Kidney (tissue), 13 donors: ENCODE measurements at regions not wholly inside any gene's neighbourhood (a gene's known extent, or its start where the extent isn't known, plus 50 kb on each side); places are given as distances from the start of the nearest gene placed in this dataset.

Experiments used
- DNase-seq, 5 donors: peaks; one replicate each; pipeline ENCODE4 v3.0.0-alpha.2; 2013 to 2020
- FAIRE-seq: peaks from 2 replicates; lab custom pipeline; 2012; peaks lifted over from hg19 to GRCh38; lab: Jason Lieb, UNC
- H3K27ac ChIP-seq, 2 donors: one replicate each; pipeline ENCODE4 v1.7.0; 2013; ENCODE audit warnings: low read depth in 2 of 2, low read length in 2 of 2, inconsistent platforms in 1 of 2
- H3K27me3 ChIP-seq: one replicate; pipeline ENCODE4 v1.7.1; 2013; ENCODE audit warnings: low read length, inconsistent platforms; ENCODE audit not compliant: control insufficient read depth, insufficient read depth
- H3K36me3 ChIP-seq, 3 donors: one replicate each; pipeline versions ENCODE4 v1.7.0 to v1.7.1; 2013; ENCODE audit warnings: low read length in 3 of 3, control low read depth in 1 of 3, inconsistent platforms in 1 of 3; ENCODE audit not compliant: insufficient read depth in 3 of 3, control insufficient read depth in 2 of 3
- H3K4me1 ChIP-seq, 3 donors: one replicate each; pipeline versions ENCODE4 v1.7.0 to v1.7.1; 2013; ENCODE audit warnings: low read length in 3 of 3, inconsistent platforms in 1 of 3, low read depth in 1 of 3; ENCODE audit not compliant: control insufficient read depth in 2 of 3, insufficient read depth in 2 of 3
- H3K4me3 ChIP-seq, 3 donors: one replicate each; pipeline versions ENCODE4 v1.7.0 to v1.8.1; 2013; ENCODE audit warnings: low read length in 3 of 3, control low read depth in 1 of 3, inconsistent platforms in 1 of 3
- H3K9ac ChIP-seq, 3 donors: one replicate each; pipeline versions ENCODE4 v1.7.0 to v1.7.1; 2013; ENCODE audit warnings: low read length in 3 of 3, control low read depth in 1 of 3, inconsistent platforms in 1 of 3
- H3K9me3 ChIP-seq, 3 donors: one replicate each; pipeline versions ENCODE4 v1.7.0 to v1.7.1; 2013; ENCODE audit warnings: low read length in 3 of 3, control low read depth in 1 of 3, inconsistent platforms in 1 of 3; ENCODE audit not compliant: control insufficient read depth in 2 of 3, insufficient read depth in 1 of 3
- intact Hi-C: fragments of 100-400 bp; cut with DNase I; formaldehyde crosslinking; loops from one replicate; pipeline ENCODE4 v1.11.1; 2022
- TF ChIP-seq, protein P1 (sequence below): IDR thresholded peaks from 3 replicates; pipeline ENCODE4 v1.5.1; 2012; ENCODE audit warnings: mild to moderate bottlenecking, moderate library complexity, borderline replicate concordance; ENCODE audit not compliant: insufficient read depth; ENCODE audit errors: extremely low read depth
- donor health status: control.
- donor health status: control.
- donor health status: control.
- donor health status: control.
- donor health status: control.
- donor health status: DM: yes; HTN: yes; CAD: no.
- donor health status: Normal renal cell carcinoma (clear cell type).

DNA sequence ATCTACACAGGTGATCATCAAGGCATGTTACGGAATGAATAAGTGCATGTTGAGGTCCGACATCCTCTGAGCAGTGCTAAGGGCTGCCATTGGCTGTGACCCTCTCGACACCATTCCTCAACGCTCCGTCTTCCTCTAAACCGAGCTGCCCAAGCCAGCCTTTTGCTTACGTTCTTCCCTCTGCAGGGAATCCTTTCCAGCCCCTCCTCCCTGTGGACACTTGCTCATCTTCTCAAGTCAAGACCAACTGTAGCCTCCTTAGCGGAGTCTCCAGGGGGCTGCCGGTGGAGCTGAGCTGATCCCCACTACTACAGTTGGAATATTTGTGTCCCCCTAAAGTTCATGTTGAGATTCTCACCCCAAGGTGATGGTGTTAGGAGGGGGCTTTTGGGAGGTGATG is 781.0 kb downstream of the TBC1D22A start:
- TF ChIP-seq, protein P1, sequence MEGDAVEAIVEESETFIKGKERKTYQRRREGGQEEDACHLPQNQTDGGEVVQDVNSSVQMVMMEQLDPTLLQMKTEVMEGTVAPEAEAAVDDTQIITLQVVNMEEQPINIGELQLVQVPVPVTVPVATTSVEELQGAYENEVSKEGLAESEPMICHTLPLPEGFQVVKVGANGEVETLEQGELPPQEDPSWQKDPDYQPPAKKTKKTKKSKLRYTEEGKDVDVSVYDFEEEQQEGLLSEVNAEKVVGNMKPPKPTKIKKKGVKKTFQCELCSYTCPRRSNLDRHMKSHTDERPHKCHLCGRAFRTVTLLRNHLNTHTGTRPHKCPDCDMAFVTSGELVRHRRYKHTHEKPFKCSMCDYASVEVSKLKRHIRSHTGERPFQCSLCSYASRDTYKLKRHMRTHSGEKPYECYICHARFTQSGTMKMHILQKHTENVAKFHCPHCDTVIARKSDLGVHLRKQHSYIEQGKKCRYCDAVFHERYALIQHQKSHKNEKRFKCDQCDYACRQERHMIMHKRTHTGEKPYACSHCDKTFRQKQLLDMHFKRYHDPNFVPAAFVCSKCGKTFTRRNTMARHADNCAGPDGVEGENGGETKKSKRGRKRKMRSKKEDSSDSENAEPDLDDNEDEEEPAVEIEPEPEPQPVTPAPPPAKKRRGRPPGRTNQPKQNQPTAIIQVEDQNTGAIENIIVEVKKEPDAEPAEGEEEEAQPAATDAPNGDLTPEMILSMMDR = no peak
- intact Hi-C loops = no loop called here
- no peaks in the 10 kb centered on the region for H3K4me1 ChIP-seq

DNA sequence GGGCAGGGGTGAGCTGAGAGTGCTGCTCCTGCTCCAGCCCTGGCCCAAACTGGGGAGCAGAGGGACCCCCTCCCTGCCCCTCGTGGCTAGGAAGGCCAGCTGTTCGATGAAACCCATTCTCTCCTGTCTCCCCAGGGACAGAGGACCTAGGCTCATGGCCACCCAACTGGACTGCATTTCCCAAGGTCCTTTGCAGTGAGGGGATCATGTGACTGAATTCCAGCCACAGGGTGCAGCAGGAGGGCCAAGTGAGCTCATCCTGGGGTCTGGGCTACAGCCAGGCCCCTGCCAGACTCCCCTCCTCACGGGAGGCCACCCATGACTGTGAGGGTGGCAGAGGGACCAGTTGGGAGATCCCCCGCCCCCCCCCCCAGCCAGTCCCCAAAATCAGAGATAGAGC is 777.6 kb downstream of the TBC1D22A start:
- TF ChIP-seq, protein P1 = no peak
- H3K4me3 ChIP-seq = no peak overlapping the region
- no peak overlapping the region for H3K9ac ChIP-seq
- no peak overlapping the region for H3K27ac ChIP-seq
- peaks cover 0 to 1% (median 0%) of the 10 kb centered on the region in 3 donors for H3K4me1 ChIP-seq
- FAIRE-seq (no peak), DNase-seq (no peak)
- intact Hi-C loops = no loop called here
- H3K36me3 ChIP-seq = no peaks in the 10 kb centered on the region
- H3K27me3 ChIP-seq = no peaks in the 10 kb centered on the region
- peaks cover 0 to 4% (median 0%) of the 10 kb centered on the region in 3 donors for H3K9me3 ChIP-seq

More for the DNA sequence above, 781.0 kb downstream of the TBC1D22A start:
- Histone ChIP-seq H3K9me3 (no peaks in the 10 kb centered on the region), H3K27me3 (no peaks in the 10 kb centered on the region), H3K4me3 (no peak overlapping the region), H3K36me3 (no peaks in the 10 kb centered on the region), H3K9ac (no peak overlapping the region), H3K27ac (no peak overlapping the region)
- FAIRE-seq (no peak), DNase-seq (no peak)

DNA sequence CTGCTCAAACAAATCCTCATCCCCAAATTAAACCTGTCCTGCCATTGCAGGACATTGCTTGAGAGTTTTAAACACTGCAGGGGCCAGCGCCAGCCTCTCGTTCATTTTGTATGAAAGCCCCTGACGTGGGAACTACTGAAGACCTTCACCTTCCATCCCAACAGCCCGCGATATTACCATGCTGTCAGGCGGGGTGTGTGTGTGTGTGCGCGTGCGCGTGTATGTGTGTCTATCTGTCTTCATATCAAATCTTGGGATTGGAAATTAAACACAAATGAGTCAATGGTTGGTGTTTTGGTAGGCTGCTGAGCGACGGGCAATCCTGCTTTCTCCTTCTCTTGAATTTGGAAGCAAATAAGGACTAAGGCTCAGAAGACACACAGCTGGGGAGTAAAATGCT is 776.9 kb downstream of the TBC1D22A start:
- DNase-seq (no peak), FAIRE-seq (no peak)
- no peaks in the 10 kb centered on the region for H3K27me3 ChIP-seq
- intact Hi-C loops = no loop called here
- no peaks in the 10 kb centered on the region for H3K36me3 ChIP-seq
- H3K9ac ChIP-seq = no peak overlapping the region
- peaks cover 0 to 4% (median 0%) of the 10 kb centered on the region in 3 donors for H3K9me3 ChIP-seq
- TF ChIP-seq, protein P1 = no peak
- no peak overlapping the region for H3K27ac ChIP-seq
- H3K4me1 ChIP-seq = peaks cover 0 to 3% (median 0%) of the 10 kb centered on the region in 3 donors
- H3K4me3 ChIP-seq = no peak overlapping the region

DNA sequence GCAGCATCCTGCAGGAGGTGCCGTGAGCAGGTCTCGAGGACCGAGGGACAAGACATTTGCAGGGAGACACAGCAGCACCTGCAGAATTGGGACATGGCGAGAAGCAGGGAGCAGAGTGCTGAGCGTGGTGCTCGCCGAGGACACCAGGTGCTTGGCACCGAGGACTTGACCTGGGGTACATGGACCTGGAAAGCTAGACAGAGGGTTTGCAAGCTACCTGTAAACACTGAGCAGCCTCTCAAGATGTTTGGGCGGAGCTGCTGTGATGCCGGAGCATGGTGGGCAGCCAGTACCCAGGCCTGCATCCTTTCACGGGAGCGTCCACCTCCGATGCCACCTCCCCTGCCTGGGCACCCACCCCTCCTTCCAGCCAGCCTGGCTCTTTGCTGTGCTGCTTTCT is 773.2 kb downstream of the TBC1D22A start:
- no peak for DNase-seq
- Histone ChIP-seq H3K9me3 (peaks cover 0 to 4% (median 0%) of the 10 kb centered on the region in 3 donors), H3K4me3 (no peak overlapping the region), H3K9ac (no peak overlapping the region), H3K4me1 (peaks cover 0 to 3% (median 0%) of the 10 kb centered on the region in 3 donors), H3K27me3 (no peaks in the 10 kb centered on the region), H3K27ac (no peak overlapping the region), H3K36me3 (no peaks in the 10 kb centered on the region)
- TF ChIP-seq, protein P1 = no peak
- intact Hi-C loops = no loop called here
- no peak for FAIRE-seq
